Keratinocyte (primary cell): ENCODE measurements at regions not wholly inside any gene's neighbourhood (a gene's known extent, or its start where the extent isn't known, plus 50 kb on each side); places are given as distances from the start of the nearest gene placed in this dataset.

Experiments used
- DNase-seq: peaks from one replicate; pipeline ENCODE4 v3.0.0-alpha.2; 2011; ENCODE audit warnings: low read depth, missing footprints, low spot score
- FAIRE-seq: peaks from 2 replicates; lab custom pipeline; 2011; peaks lifted over from hg19 to GRCh38; lab: Jason Lieb, UNC
- H2AFZ ChIP-seq: 2 replicates; pipeline ENCODE4 v1.6.0; 2012; ENCODE audit warnings: low read length, control low read depth, inconsistent platforms; ENCODE audit not compliant: control insufficient read depth
- H3K27ac ChIP-seq: 2 replicates; pipeline ENCODE4 v1.5.1; 2011; ENCODE audit warnings: low read length; ENCODE audit not compliant: control insufficient read depth, insufficient read depth
- H3K27me3 ChIP-seq: 3 replicates; pipeline ENCODE4 v1.6.0; 2011; ENCODE audit warnings: low read length; ENCODE audit not compliant: control insufficient read depth, insufficient read depth; ENCODE audit errors: extremely low read depth
- H3K36me3 ChIP-seq, 2 experiments: 2 replicates in 1 of 2; 3 replicates in 1 of 2; pipeline ENCODE4 v1.5.1; 2011; ENCODE audit warnings: low read length in 2 of 2, mild to moderate bottlenecking in 1 of 2; ENCODE audit not compliant: control insufficient read depth in 2 of 2, insufficient read depth in 2 of 2; ENCODE audit errors: extremely low read depth in 1 of 2
- H3K4me1 ChIP-seq: 3 replicates; pipeline ENCODE4 v1.5.1; 2011; ENCODE audit warnings: low read length; ENCODE audit not compliant: control insufficient read depth, insufficient read depth; ENCODE audit errors: extremely low read depth
- H3K4me2 ChIP-seq: 3 replicates; pipeline ENCODE4 v1.6.0; 2011; ENCODE audit warnings: low read depth, low read length; ENCODE audit not compliant: control insufficient read depth, insufficient read depth; ENCODE audit errors: extremely low read depth
- H3K4me3 ChIP-seq, 3 experiments: fragments of 200-600 bp in 1 of 3; sonication (generic) in 1 of 3; 2 replicates in 2 of 3; 3 replicates in 1 of 3; pipeline ENCODE4 v1.5.1; 2011 to 2016; ENCODE audit warnings: low read length in 3 of 3, mild to moderate bottlenecking in 3 of 3, control low read depth in 2 of 3, inconsistent platforms in 1 of 3, low read depth in 1 of 3, mixed read lengths in 1 of 3, mixed run types in 1 of 3, moderate library complexity in 1 of 3; ENCODE audit not compliant: control insufficient read depth in 2 of 3, insufficient read depth in 2 of 3; ENCODE audit errors: extremely low read depth in 1 of 3
- H3K79me2 ChIP-seq: 2 replicates; pipeline ENCODE4 v1.6.0; 2012; ENCODE audit warnings: low read length; ENCODE audit not compliant: control insufficient read depth, insufficient read depth
- H3K9ac ChIP-seq: 3 replicates; pipeline ENCODE4 v1.6.0; 2011; ENCODE audit warnings: low read length; ENCODE audit not compliant: control insufficient read depth, insufficient read depth; ENCODE audit errors: extremely low read depth
- H3K9me1 ChIP-seq: 3 replicates; pipeline ENCODE4 v1.6.0; 2011; ENCODE audit warnings: low read length; ENCODE audit not compliant: control insufficient read depth, insufficient read depth; ENCODE audit errors: extremely low read depth
- H3K9me3 ChIP-seq: 2 replicates; pipeline ENCODE4 v1.5.1; 2012; ENCODE audit warnings: low read depth, low read length; ENCODE audit not compliant: control insufficient read depth
- H4K20me1 ChIP-seq: 3 replicates; pipeline ENCODE4 v1.6.0; 2011; ENCODE audit warnings: low read length; ENCODE audit not compliant: control insufficient read depth, insufficient read depth; ENCODE audit errors: extremely low read depth
- CTCF ChIP-seq, 3 experiments: IDR thresholded peaks in 1 of 3; conservative IDR thresholded peaks in 1 of 3; optimal IDR thresholded peaks in 1 of 3; 2 replicates in 2 of 3; 3 replicates in 1 of 3; pipeline versions ENCODE3 to v1.5.1; 2011; ENCODE audit warnings: low read length in 3 of 3, mild to moderate bottlenecking in 3 of 3, moderate library complexity in 2 of 3, control low read depth in 1 of 3, inconsistent platforms in 1 of 3; ENCODE audit not compliant: insufficient read depth in 2 of 3; ENCODE audit errors: extremely low read depth in 1 of 3
- EZH2 ChIP-seq: IDR thresholded peaks from one replicate; pipeline ENCODE4 v1.6.1; 2012; ENCODE audit warnings: inconsistent platforms, mild to moderate bottlenecking, low read length, moderate library complexity
- dilution Hi-C: fragments of 300-500 bp; cut with MboI; formaldehyde crosslinking; loops from one replicate; pipeline ENCODE4 v1.7.0; 2020; ENCODE audit warnings: low sequenced_read_pairs; ENCODE audit not compliant: extremely low pct_ligation_motif_present

- Histone ChIP-seq H3K9me3 (no peaks in the 10 kb centered on the region), H4K20me1 (no peaks in the 10 kb centered on the region), H3K79me2 (no peaks in the 10 kb centered on the region), H3K36me3 (no peaks in the 10 kb centered on the region), H3K9me1 (no peaks in the 10 kb centered on the region), H3K27me3 (no peaks in the 10 kb centered on the region), H3K4me2 (no peak overlapping the region), H3K9ac (no peak overlapping the region), H3K4me1 (peaks cover 12% of the 10 kb centered on the region), H3K4me3 (no peak overlapping the region), H2AFZ (no peak overlapping the region), H3K27ac (no peak overlapping the region)
- FAIRE-seq: no peak
- TF ChIP-seq CTCF (optimal IDR thresholded peaks at IDR 0.05 in 1 of 3, IDR thresholded peaks at IDR 0.05 in 1 of 3, conservative IDR thresholded peaks at IDR 0.05 in 1 of 3; ENCODE audit: extremely low read depth in 1 of 3, insufficient read depth in 2 of 3, low read length in 3 of 3): no peak
- no peak for TF ChIP-seq EZH2
- dilution Hi-C loops: no loop called here
- DNase-seq: no peak
Measured at GRCh38 chr9:38198140-38198539, 129.1 kb upstream of the SHB start.

- Histone ChIP-seq H4K20me1 (no peaks in the 10 kb centered on the region), H3K27ac (no peak overlapping the region), H3K79me2 (no peaks in the 10 kb centered on the region), H3K9ac (no peak overlapping the region), H3K9me1 (no peaks in the 10 kb centered on the region), H3K4me3 (no peak overlapping the region), H3K4me2 (peak overlapping the region; percentile 2), H3K27me3 (no peaks in the 10 kb centered on the region), H3K36me3 (no peaks in the 10 kb centered on the region), H3K4me1 (peaks cover 14% of the 10 kb centered on the region), H2AFZ (no peak overlapping the region), H3K9me3 (no peaks in the 10 kb centered on the region)
- DNase-seq (no peak), FAIRE-seq (no peak)
- dilution Hi-C loops: no loop called here
- TF ChIP-seq EZH2 (no peak), CTCF (optimal IDR thresholded peaks at IDR 0.05 in 1 of 3, IDR thresholded peaks at IDR 0.05 in 1 of 3, conservative IDR thresholded peaks at IDR 0.05 in 1 of 3; ENCODE audit: extremely low read depth in 1 of 3, insufficient read depth in 2 of 3, low read length in 3 of 3) (no peak)
Measured at GRCh38 chr9:38196714-38197113, 127.7 kb upstream of the SHB start.
